Ascending aorta (tissue), 2 donors: ENCODE measurements at regions not wholly inside any gene's neighbourhood (a gene's known extent, or its start where the extent isn't known, plus 50 kb on each side); places are given as distances from the start of the nearest gene placed in this dataset.

Experiments used
- DNase-seq, 2 donors: peaks; one replicate each; pipeline ENCODE4 v3.0.0-alpha.2; 2019; ENCODE audit warnings: low spot score in 2 of 2
- H3K27ac ChIP-seq, 2 donors: fragments of 200-600 bp; sonication (generic); one replicate each; pipeline ENCODE4 v1.5.1; 2016 to 2017; ENCODE audit warnings: mild to moderate bottlenecking in 1 of 2
- H3K27me3 ChIP-seq: fragments of 200-600 bp; sonication (generic); one replicate; pipeline ENCODE4 v1.5.1; 2017
- H3K36me3 ChIP-seq, 2 donors: fragments of 200-600 bp; sonication (generic); one replicate each; pipeline ENCODE4 v1.5.1; 2016
- H3K4me1 ChIP-seq, 2 donors: fragments of 200-600 bp; sonication (generic); one replicate each; pipeline ENCODE4 v1.5.1; 2016 to 2017; ENCODE audit warnings: mild to moderate bottlenecking in 1 of 2
- H3K4me3 ChIP-seq, 2 donors: fragments of 200-600 bp; sonication (generic); one replicate each; pipeline ENCODE4 v1.5.1; 2016 to 2017; ENCODE audit warnings: mild to moderate bottlenecking in 1 of 2
- H3K9me3 ChIP-seq, 2 donors: fragments of 200-600 bp; sonication (generic); one replicate each; pipeline ENCODE4 v1.5.1; 2016
- CTCF ChIP-seq, 3 experiments: fragments of 200-600 bp in 2 of 3; fragments of 450-650 bp in 1 of 3; sonication (generic) in 2 of 3; IDR thresholded peaks; one replicate each; pipeline ENCODE4 v1.5.1; 2016 to 2019; ENCODE audit warnings: antibody characterized with exemption in 3 of 3, mild to moderate bottlenecking in 1 of 3, moderate library complexity in 1 of 3
- intact Hi-C: fragments of 100-400 bp; cut with DNase I; formaldehyde crosslinking; loops from one replicate; pipeline ENCODE4 v1.15.1; 2023

DNA sequence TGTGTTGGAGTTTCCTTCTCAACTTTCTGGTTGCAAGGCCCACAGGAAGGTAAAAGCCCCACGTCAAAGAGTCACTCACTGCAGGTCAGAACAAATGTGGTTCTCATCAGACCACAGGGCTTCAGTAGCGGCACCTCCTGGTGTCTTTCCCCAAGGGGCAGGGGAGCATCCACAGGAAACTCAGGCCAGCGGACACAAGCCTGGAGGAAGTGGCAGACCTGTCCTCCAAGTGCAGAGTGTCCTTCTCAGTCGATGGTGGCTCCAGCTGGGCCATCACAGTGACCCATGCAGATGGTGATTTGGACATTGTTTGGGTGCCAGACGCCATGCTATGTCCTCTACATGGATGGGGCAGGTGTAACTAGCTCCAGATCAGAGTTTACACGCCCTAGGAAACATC lies 84.9 kb downstream of the ACKR3 start:
- TF ChIP-seq CTCF (IDR thresholded peaks at IDR 0.05), result no peak
- H3K27ac ChIP-seq, result no peak overlapping the region
- no peaks in the 10 kb centered on the region for H3K27me3 ChIP-seq
- peaks cover 0 to 6% of the 10 kb centered on the region in 2 donors for H3K9me3 ChIP-seq
- peak in 1 of 2 donors; percentile 52 for DNase-seq
- H3K4me3 ChIP-seq, result no peak overlapping the region
- H3K36me3 ChIP-seq, result no peaks in the 10 kb centered on the region
- H3K4me1 ChIP-seq, result peaks cover 0 to 2% of the 10 kb centered on the region in 2 donors
- intact Hi-C loops, result no loop called here

DNA sequence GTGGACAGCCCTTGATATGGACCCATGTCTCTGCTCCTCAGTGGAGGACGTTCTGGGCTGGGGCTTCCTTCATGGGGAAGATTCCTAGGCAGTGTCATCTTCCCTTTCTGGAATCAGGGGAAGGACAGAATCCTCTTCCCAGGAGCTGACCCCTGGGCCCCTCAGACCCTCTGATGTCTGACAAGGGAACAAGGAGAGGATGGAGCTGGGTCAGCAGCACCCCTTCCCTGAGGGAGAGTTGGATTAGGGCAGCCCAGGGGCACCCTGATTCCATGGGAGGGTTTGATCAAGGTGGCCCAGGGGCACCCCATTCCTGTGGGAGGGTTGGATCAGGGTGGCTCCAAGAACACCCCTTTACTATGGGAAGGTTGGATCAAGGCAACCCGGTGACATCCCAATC lies 86.5 kb downstream of the ACKR3 start:
- intact Hi-C loops, result no loop called here
- Histone ChIP-seq H3K27ac (no peak overlapping the region), H3K4me3 (no peak overlapping the region), H3K27me3 (no peaks in the 10 kb centered on the region), H3K9me3 (no peaks in the 10 kb centered on the region), H3K36me3 (no peaks in the 10 kb centered on the region), H3K4me1 (peaks cover 3 to 17% of the 10 kb centered on the region in 2 donors)
- peak in 1 of 2 donors; percentile 45 for DNase-seq
- no peak for TF ChIP-seq CTCF (IDR thresholded peaks at IDR 0.05)

DNA sequence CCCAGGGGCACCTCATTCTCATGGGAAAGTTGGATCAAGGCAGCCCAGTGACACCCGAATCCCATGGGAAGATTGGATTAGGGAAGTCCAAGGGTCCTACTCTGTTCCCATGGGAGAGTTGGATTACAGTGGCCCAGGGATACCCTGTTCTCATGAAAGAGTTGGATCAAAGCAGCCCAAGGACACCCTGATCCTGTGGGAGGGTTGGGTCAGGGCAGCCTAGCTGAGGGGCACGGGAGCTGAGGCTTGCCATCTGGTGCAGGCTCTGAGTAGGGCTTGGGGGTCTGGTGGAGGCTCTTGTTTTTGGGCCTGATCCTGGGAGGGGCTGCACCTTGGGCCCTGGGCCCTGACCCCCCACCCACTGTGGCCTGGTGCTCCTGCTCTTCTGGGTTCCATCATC lies 87.1 kb downstream of the ACKR3 start:
- Histone ChIP-seq H3K36me3 (no peaks in the 10 kb centered on the region), H3K9me3 (no peaks in the 10 kb centered on the region), H3K4me1 (peaks cover 8 to 23% of the 10 kb centered on the region in 2 donors), H3K4me3 (no peak overlapping the region), H3K27ac (no peak overlapping the region), H3K27me3 (no peaks in the 10 kb centered on the region)
- TF ChIP-seq CTCF (IDR thresholded peaks at IDR 0.05), result no peak
- peak in 1 of 2 donors; percentile 40 for DNase-seq
- intact Hi-C loops, result no loop called here

DNA sequence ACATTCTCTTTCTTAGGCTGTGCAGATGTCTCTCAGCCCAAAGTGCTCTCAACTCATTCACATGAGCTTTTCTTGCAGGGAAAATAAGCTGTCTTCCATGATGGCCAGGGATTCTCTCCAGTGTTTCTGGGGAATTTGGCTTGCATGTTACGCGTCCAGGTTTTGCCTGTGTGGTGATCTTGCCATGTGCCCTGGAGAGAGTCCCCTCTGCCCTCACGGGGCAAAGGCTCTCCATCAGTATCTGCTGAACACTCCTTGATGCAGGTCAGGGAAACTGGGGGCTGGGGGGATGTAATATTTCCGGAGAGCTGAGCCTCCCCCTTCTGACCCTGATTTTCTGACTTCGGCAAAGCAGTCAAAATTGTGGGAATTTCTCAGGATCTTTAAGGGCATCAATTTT lies 87.6 kb downstream of the ACKR3 start:
- intact Hi-C loops, result no loop called here
- no peaks in the 10 kb centered on the region for H3K9me3 ChIP-seq
- H3K27ac ChIP-seq, result no peak overlapping the region
- DNase-seq, result no peak
- no peaks in the 10 kb centered on the region for H3K36me3 ChIP-seq
- no peak overlapping the region for H3K4me3 ChIP-seq
- H3K27me3 ChIP-seq, result no peaks in the 10 kb centered on the region
- H3K4me1 ChIP-seq, result peaks cover 8 to 26% of the 10 kb centered on the region in 2 donors
- no peak for TF ChIP-seq CTCF (IDR thresholded peaks at IDR 0.05)

DNA sequence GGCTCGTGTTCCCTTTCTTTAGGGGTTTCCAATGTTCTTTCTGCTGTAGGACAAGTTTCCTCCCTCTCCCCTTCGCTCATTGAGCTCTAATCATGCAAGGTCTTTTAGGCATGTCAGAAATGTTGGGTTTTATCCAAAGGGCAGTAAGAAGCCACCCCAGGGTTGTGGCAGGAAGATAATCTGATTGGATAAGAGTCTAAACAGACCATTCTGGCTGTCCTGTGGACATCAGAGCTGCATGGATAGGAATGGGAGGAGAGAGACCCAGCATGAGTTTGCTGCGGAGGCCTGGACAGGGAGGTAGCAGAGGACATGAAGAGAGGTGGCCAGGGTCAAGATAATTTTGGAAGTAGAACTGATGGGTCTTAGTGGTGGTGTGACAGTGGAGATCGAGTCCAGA lies 88.2 kb downstream of the ACKR3 start:
- Histone ChIP-seq H3K4me3 (no peak overlapping the region), H3K27ac (no peak overlapping the region), H3K4me1 (peaks cover 8 to 28% of the 10 kb centered on the region in 2 donors), H3K27me3 (no peaks in the 10 kb centered on the region), H3K9me3 (no peaks in the 10 kb centered on the region), H3K36me3 (no peaks in the 10 kb centered on the region)
- no peak for TF ChIP-seq CTCF (IDR thresholded peaks at IDR 0.05)
- intact Hi-C loops, result no loop called here
- no peak for DNase-seq
